ENCODE measurements at regions not wholly inside any gene's neighbourhood (a gene's known extent, or its start where the extent isn't known, plus 50 kb on each side); places are given as distances from the start of the nearest gene placed in this dataset.

DNA sequence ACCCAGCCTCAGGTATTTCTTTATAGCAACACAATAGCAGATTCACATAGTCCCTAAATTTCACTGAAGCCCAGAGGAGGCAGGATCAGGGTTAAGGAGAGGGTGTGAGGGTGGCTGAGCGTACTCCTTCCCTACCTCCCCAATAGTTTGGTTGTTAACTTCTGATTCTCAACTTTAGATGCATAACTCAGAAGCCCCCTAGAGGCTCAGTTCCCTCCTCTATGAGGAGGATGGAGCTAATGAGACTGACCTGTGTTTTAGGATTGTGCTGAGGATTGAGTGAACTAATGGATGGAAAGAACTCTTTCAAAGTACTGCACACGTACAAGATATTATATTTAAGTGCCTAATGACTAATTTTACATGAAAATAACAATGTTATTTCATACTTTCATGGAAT is 249.3 kb upstream of the SOX14 start:
- H3K27me3 Mint-ChIP-seq (ENCODE audit: low read depth) = peaks cover 18% of the 10 kb centered on the region
- TF ChIP-seq, protein P1, sequence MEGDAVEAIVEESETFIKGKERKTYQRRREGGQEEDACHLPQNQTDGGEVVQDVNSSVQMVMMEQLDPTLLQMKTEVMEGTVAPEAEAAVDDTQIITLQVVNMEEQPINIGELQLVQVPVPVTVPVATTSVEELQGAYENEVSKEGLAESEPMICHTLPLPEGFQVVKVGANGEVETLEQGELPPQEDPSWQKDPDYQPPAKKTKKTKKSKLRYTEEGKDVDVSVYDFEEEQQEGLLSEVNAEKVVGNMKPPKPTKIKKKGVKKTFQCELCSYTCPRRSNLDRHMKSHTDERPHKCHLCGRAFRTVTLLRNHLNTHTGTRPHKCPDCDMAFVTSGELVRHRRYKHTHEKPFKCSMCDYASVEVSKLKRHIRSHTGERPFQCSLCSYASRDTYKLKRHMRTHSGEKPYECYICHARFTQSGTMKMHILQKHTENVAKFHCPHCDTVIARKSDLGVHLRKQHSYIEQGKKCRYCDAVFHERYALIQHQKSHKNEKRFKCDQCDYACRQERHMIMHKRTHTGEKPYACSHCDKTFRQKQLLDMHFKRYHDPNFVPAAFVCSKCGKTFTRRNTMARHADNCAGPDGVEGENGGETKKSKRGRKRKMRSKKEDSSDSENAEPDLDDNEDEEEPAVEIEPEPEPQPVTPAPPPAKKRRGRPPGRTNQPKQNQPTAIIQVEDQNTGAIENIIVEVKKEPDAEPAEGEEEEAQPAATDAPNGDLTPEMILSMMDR (IDR thresholded peaks at IDR 0.05; ENCODE audit: unreplicated experiment in 3 of 3) = no peak

DNA sequence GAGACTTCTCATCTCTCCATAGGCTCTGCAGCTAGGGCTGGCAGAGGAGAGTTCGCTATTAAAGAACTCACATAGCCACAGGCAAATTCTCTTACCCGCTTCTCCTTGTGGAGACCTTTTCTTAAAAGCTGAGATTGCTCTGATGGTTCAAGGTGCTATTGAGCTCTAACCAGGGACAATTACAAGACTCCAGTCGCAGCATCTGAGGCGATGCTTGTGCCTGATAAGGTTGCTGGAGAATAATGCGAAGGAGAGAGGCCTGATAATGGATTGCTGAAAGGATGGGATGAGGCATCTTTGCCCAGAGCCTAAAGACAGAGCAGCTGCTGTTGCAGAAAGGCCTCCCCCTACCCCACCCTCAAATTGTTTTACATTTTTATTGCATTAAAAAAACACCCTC is 244.5 kb upstream of the SOX14 start:
- no peaks in the 10 kb centered on the region for H3K9me3 Mint-ChIP-seq
- peaks cover 6% of the 10 kb centered on the region for H3K27me3 Mint-ChIP-seq (ENCODE audit: low read depth)
- no peaks in the 10 kb centered on the region for H3K4me1 Mint-ChIP-seq
- no peaks in the 10 kb centered on the region for H3K36me3 Mint-ChIP-seq (ENCODE audit: low read depth)
- H3K4me3 Mint-ChIP-seq = no peak overlapping the region
- TF ChIP-seq, protein P1 (IDR thresholded peaks at IDR 0.05; ENCODE audit: unreplicated experiment in 3 of 3) = no peak
- H3K27ac Mint-ChIP-seq = no peak overlapping the region

More for the DNA sequence above, 249.3 kb upstream of the SOX14 start:
- Mint-ChIP-seq H3K4me1 (no peaks in the 10 kb centered on the region), H3K36me3 (ENCODE audit: low read depth) (no peaks in the 10 kb centered on the region), H3K4me3 (no peak overlapping the region), H3K27ac (no peak overlapping the region), H3K9me3 (no peaks in the 10 kb centered on the region)

DNA sequence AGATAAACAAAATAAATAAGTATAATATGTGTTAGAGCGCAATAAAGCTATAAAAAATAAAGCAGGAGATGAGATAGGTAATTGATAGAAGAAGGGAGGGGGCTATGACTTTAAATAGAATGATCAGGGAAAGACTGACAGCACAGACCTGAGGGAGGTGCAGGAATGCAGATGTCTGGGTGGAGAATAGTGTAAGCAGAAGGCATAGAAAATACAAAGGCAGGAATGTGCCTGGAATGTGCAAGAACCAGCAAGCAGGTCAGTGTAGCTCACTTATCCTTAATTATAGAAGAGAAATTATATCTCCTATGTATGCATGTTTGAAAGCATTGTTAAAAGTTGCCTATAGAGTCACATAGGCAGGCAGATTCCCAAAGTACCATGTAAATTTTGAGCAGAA is 239.4 kb upstream of the SOX14 start:
- Mint-ChIP-seq H3K36me3 (ENCODE audit: low read depth) (no peaks in the 10 kb centered on the region), H3K4me3 (no peak overlapping the region), H3K27me3 (ENCODE audit: low read depth) (peaks cover 3% of the 10 kb centered on the region), H3K4me1 (no peaks in the 10 kb centered on the region), H3K27ac (no peak overlapping the region), H3K9me3 (no peaks in the 10 kb centered on the region)
- TF ChIP-seq, protein P1 (IDR thresholded peaks at IDR 0.05; ENCODE audit: unreplicated experiment in 3 of 3) = no peak

DNA sequence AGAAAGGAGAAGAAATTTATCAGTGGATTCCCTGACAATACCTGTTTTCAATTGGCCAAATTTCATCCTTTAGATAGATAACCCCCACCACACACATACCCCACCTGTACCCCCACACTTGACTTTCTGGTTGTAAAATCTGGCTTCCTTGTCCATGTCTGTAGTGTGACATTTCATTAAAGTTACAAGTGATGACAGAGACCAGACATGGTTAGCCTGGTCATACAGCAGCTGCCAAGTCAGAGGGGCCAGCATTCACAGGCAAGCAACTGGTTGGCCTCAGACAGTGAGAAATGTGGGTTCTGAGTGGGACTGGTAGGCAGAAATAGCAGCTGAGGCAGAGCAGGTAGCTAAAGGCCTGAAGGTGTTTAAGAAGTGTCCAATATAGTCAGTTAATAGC is 238.6 kb upstream of the SOX14 start:
- peaks cover 5% of the 10 kb centered on the region for H3K27me3 Mint-ChIP-seq (ENCODE audit: low read depth)
- TF ChIP-seq, protein P1 (IDR thresholded peaks at IDR 0.05; ENCODE audit: unreplicated experiment in 3 of 3) = no peak
- H3K4me3 Mint-ChIP-seq = no peak overlapping the region
- no peak overlapping the region for H3K27ac Mint-ChIP-seq
- no peaks in the 10 kb centered on the region for H3K9me3 Mint-ChIP-seq
- H3K4me1 Mint-ChIP-seq = no peaks in the 10 kb centered on the region
- H3K36me3 Mint-ChIP-seq (ENCODE audit: low read depth) = no peaks in the 10 kb centered on the region

DNA sequence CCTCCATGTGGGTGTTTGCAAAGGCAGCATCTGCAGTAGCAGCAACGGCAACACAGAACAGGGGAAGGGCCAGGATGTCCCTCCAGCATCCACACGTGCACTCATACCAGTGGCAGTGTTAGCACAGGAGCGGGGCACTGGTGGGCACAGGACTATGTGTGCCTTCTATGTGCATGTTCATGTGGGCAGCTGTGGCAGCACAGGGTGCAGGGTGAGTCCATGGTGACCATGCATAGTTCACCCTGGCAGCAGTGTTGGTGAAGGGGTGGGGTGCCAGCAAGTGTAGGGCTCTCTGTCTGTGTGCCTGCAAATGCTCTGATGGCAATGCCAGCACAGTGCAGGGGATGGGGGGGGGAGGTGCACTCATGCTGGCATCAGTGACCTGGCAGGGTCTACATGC is 222.1 kb upstream of the SOX14 start:
- Mint-ChIP-seq H3K27me3 (ENCODE audit: low read depth) (peaks cover 3% of the 10 kb centered on the region), H3K4me1 (no peaks in the 10 kb centered on the region), H3K4me3 (no peak overlapping the region), H3K9me3 (peaks cover 40% of the 10 kb centered on the region), H3K36me3 (ENCODE audit: low read depth) (no peaks in the 10 kb centered on the region), H3K27ac (no peak overlapping the region)
- TF ChIP-seq, protein P1 (IDR thresholded peaks at IDR 0.05; ENCODE audit: unreplicated experiment in 3 of 3) = no peak

DNA sequence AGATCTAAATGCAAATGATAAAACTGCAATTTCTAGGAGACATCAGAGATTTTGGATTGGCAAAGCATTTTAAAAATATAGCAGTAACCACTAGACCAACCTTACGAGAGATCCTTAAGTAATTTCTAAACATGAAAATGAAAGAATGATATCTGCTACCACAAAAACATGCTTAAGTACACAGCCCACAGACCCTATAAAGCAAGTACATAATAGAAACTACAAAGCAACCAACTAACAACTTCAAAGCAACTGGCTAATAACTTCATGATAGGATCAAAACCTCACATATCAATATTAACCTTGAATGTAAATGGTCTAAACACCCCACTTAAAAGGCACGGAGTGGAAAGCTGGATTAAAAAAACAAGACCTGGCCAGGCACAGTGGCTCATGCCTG is 209.9 kb upstream of the SOX14 start:
- Mint-ChIP-seq H3K27me3 (ENCODE audit: low read depth) (no peaks in the 10 kb centered on the region), H3K4me3 (no peak overlapping the region), H3K9me3 (peaks cover 12% of the 10 kb centered on the region), H3K36me3 (ENCODE audit: low read depth) (no peaks in the 10 kb centered on the region), H3K4me1 (no peaks in the 10 kb centered on the region), H3K27ac (no peak overlapping the region)
- TF ChIP-seq, protein P1 (IDR thresholded peaks at IDR 0.05; ENCODE audit: unreplicated experiment in 3 of 3) = no peak
